Left lung (tissue), 4 donors: ENCODE measurements at regions not wholly inside any gene's neighbourhood (a gene's known extent, or its start where the extent isn't known, plus 50 kb on each side); places are given as distances from the start of the nearest gene placed in this dataset.

Source experiments
- ATAC-seq: fragments of 200-7000 bp; cut with Tn5 transposase; one replicate; pipeline ENCODE4 v1.9.1; 2020; ENCODE audit warnings: moderate library complexity
- DNase-seq, 4 donors: peaks; one replicate each; pipeline ENCODE4 v3.0.0-alpha.2; 2013 to 2020
- H3K27ac ChIP-seq, 2 donors: fragments of 200-600 bp; sonication (generic) in 1 of 2; one replicate each; pipeline versions ENCODE4 v1.5.0 to v1.8.0; 2020 to 2021
- H3K27me3 ChIP-seq, 2 donors: fragments of 200-600 bp; sonication (generic) in 1 of 2; one replicate each; pipeline versions ENCODE4 v1.5.0 to v1.8.0; 2020 to 2021
- H3K36me3 ChIP-seq, 2 donors: fragments of 200-600 bp; sonication (generic) in 1 of 2; one replicate each; pipeline versions ENCODE4 v1.5.0 to v1.8.0; 2020 to 2021
- H3K4me1 ChIP-seq, 2 donors: fragments of 200-600 bp; one replicate each; pipeline ENCODE4 v1.8.0; 2021
- H3K4me3 ChIP-seq, 2 donors: fragments of 200-600 bp; sonication (generic) in 1 of 2; one replicate each; pipeline versions ENCODE4 v1.5.0 to v1.8.0; 2020 to 2021; ENCODE audit warnings: mild to moderate bottlenecking in 1 of 2
- H3K9me3 ChIP-seq, 2 donors: fragments of 200-600 bp; sonication (generic) in 1 of 2; one replicate each; pipeline versions ENCODE4 v1.5.0 to v1.8.0; 2020 to 2021
- intact Hi-C, 2 donors: fragments of 100-400 bp; cut with DNase I; formaldehyde crosslinking; loops; one replicate each; pipeline versions ENCODE4 v1.11.2 to v1.14.2; 2022
- TF ChIP-seq, protein P1 (sequence below), 2 donors: fragments of 200-600 bp; sonication (generic) in 1 of 2; IDR thresholded peaks; one replicate each; pipeline versions ENCODE4 v1.5.0 to v1.8.0; 2021; ENCODE audit warnings: antibody characterized with exemption in 2 of 2
- donor health status: DM: no; HTN: yes; CAD: no.
- donor health status: DM: no; HTN: no; CAD: no.

DNA sequence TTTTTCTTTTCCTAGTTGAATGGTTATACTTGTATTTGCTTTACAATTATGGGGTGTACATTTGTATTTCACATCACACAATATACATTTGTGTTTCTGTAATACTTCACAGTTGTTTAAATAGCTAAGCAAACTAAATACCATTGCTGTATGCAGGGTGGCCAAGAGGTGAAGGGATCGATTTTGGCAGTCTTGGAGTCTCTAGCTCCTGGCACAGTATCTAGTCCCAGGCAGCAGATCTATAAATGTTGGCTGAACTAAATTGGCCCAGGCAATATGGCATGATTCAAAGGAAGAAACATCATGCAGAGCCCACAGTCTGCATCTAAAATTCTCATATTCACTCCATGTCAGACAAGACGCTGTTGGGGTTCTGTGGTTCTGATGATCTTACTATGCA is 110.1 kb upstream of the GPBP1 start:
- TF ChIP-seq, protein P1, sequence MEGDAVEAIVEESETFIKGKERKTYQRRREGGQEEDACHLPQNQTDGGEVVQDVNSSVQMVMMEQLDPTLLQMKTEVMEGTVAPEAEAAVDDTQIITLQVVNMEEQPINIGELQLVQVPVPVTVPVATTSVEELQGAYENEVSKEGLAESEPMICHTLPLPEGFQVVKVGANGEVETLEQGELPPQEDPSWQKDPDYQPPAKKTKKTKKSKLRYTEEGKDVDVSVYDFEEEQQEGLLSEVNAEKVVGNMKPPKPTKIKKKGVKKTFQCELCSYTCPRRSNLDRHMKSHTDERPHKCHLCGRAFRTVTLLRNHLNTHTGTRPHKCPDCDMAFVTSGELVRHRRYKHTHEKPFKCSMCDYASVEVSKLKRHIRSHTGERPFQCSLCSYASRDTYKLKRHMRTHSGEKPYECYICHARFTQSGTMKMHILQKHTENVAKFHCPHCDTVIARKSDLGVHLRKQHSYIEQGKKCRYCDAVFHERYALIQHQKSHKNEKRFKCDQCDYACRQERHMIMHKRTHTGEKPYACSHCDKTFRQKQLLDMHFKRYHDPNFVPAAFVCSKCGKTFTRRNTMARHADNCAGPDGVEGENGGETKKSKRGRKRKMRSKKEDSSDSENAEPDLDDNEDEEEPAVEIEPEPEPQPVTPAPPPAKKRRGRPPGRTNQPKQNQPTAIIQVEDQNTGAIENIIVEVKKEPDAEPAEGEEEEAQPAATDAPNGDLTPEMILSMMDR (IDR thresholded peaks at IDR 0.05), result no peak
- Histone ChIP-seq H3K4me3 (no peak overlapping the region), H3K4me1 (no peaks in the 10 kb centered on the region), H3K36me3 (no peaks in the 10 kb centered on the region), H3K27ac (no peak overlapping the region), H3K27me3 (no peaks in the 10 kb centered on the region), H3K9me3 (peaks cover 0 to 2% of the 10 kb centered on the region in 2 donors)
- intact Hi-C loops, result no loop called here
- DNase-seq (no peak), ATAC-seq (no peak)

DNA sequence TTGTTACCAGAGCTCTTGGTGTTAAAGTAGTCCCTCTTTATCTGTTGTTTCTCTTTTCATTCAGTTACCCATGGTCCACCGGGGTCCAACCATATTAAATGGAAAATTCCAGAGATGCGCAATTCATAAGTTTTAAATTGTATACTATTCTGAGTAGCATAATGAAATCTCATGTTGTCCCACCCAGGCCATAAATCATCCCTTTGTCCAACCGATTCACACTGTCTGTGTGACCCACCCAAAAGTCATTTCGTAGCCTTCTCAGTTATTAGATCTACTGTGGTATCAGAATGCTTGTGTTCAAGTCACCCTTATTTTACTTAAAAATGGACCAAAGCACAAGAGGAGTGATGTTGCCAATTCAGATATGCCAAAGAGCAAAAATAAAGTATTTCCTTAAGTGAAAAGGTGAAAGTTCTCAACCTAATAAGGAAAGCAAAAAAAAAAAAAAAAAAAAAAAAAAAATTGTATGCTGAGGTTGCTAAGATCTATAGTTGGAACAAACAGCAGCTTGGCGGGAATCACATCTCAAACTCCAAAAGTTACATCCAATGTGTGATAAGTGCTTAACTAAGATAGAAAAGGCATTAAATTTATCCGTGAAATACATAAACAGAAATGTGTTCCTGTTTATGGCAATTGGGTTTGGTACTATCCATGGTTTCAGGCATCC is 106.8 kb upstream of the GPBP1 start:
- peaks cover 0 to 17% of the 10 kb centered on the region in 2 donors for H3K9me3 ChIP-seq
- H3K36me3 ChIP-seq, result no peaks in the 10 kb centered on the region
- no peak for DNase-seq
- no peak overlapping the region for H3K27ac ChIP-seq
- ATAC-seq, result no peak
- no peaks in the 10 kb centered on the region for H3K27me3 ChIP-seq
- H3K4me3 ChIP-seq, result no peak overlapping the region
- TF ChIP-seq, protein P1 (IDR thresholded peaks at IDR 0.05), result no peak
- intact Hi-C loops, result no loop called here
- H3K4me1 ChIP-seq, result no peaks in the 10 kb centered on the region

DNA sequence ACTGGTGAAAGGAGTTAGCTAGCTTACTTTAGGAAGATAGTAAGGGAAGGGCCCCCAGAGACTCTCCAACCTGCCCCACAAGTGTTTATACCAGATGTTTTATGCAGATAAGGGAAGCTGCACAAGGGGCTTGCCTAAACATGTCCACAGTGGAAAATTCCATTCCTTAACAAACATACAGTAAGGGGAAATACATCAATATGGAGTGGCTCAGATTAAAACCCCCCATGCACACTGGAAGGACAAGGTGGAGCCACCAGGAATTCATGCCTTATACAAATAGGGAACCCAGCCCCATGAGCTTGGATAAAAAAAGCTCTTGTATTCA is 106.3 kb upstream of the GPBP1 start:
- DNase-seq (no peak), ATAC-seq (no peak)
- intact Hi-C loops, result no loop called here
- TF ChIP-seq, protein P1 (IDR thresholded peaks at IDR 0.05), result no peak
- H3K27ac ChIP-seq, result no peak overlapping the region
- H3K36me3 ChIP-seq, result no peaks in the 10 kb centered on the region
- peaks cover 0 to 17% of the 10 kb centered on the region in 2 donors for H3K9me3 ChIP-seq
- no peaks in the 10 kb centered on the region for H3K27me3 ChIP-seq
- no peak overlapping the region for H3K4me3 ChIP-seq
- H3K4me1 ChIP-seq, result no peaks in the 10 kb centered on the region

DNA sequence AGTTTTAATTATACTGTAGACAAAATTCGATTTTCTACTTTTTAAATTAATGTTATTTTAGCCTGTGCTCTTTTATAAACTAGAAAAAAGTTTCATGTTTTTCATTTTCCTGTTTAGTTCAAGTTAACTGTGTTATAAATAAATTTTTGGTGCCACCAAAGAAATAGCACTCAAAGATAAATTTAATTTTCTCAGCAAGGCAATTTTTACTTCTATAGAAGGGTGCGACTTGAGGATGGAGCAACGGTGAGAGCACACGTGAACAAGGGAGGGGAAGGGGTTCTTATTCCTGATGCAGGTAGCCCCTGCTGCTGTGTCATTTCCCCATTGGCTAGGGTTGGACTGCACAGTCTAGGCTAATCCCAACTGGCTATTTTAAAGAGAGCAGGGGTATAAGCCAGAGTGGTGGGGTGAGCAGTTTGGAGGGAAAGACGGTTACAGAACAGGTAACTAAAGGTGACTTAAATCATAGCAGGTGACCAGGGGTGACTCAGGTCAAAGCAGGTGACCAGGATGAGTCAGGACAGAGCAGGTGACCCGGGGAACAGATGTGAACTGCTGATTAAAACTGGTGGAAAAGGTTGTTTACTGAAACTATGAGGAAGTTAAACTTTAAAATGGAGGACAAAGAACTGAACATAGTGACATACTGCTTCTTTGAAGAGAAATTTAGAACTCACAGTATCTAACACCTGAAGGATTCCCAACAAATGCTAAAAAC is 104.6 kb upstream of the GPBP1 start:
- intact Hi-C loops, result no loop called here
- TF ChIP-seq, protein P1 (IDR thresholded peaks at IDR 0.05), result no peak

DNA sequence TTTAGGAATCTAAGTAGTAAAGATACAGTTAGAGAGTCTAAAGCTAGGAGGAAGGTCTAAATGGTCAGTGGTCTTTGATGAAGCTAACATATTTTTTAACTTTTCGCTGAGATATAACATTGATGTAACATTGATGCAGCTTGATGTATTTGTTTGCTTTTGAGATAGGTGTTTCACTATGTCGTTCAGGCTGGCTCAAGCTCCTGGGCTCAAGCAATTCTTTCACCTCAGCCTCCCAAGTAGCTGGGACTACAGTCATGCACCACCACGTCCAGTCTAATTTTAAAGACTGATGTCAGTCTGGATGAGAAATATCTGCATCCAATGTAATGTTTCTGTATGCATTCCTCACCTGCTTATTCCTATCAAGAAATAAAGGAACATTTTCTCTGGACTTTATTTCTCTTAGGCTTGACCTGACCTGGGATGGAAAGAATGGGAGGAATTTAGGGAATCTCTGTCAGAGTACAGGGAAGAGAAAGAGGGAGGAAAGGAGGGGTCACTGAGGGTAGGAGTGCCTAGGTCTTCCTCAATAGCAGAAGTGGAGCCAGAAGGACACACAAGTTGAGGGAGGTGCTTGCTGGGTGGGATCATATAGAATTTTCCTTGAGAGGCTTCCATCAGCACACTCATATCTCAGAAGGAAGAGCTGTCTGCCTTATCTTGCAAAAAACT is 101.5 kb upstream of the GPBP1 start:
- TF ChIP-seq, protein P1 (IDR thresholded peaks at IDR 0.05), result no peak
- ATAC-seq, result no peak
- H3K36me3 ChIP-seq, result no peaks in the 10 kb centered on the region
- H3K27ac ChIP-seq, result no peak overlapping the region
- DNase-seq, result no peak
- no peaks in the 10 kb centered on the region for H3K4me1 ChIP-seq
- H3K9me3 ChIP-seq, result peaks cover 0 to 17% of the 10 kb centered on the region in 2 donors
- H3K27me3 ChIP-seq, result no peaks in the 10 kb centered on the region
- no peak overlapping the region for H3K4me3 ChIP-seq
- intact Hi-C loops, result no loop called here

More for the DNA sequence above, 104.6 kb upstream of the GPBP1 start:
- no peak for DNase-seq
- no peaks in the 10 kb centered on the region for H3K27me3 ChIP-seq
- ATAC-seq, result no peak
- no peak overlapping the region for H3K27ac ChIP-seq
- H3K4me1 ChIP-seq, result no peaks in the 10 kb centered on the region
- no peak overlapping the region for H3K4me3 ChIP-seq
- H3K9me3 ChIP-seq, result peaks cover 0 to 17% of the 10 kb centered on the region in 2 donors
- no peaks in the 10 kb centered on the region for H3K36me3 ChIP-seq
